ENCODE measurements at regions not wholly inside any gene's neighbourhood (a gene's known extent, or its start where the extent isn't known, plus 50 kb on each side); places are given as distances from the start of the nearest gene placed in this dataset.

GRCh38 chr1:72780212-72780611 lies 497.9 kb upstream of the NEGR1 start:
- Histone ChIP-seq H3K27ac (no peak overlapping the region), H3K27me3 (no peaks in the 10 kb centered on the region), H3K36me3 (no peaks in the 10 kb centered on the region), H3K4me3 (no peak overlapping the region), H3K9me3 (no peaks in the 10 kb centered on the region), H3K4me1 (peaks cover 0 to 7% (median 3%) of the 10 kb centered on the region in 4 donors)
- DNase-seq = no peak
- TF ChIP-seq CTCF (IDR thresholded peaks at IDR 0.05) (no peak), EP300 (IDR thresholded peaks at IDR 0.05) (no peak), POLR2AphosphoS5 (IDR thresholded peaks at IDR 0.05) (no peak), POLR2A (IDR thresholded peaks at IDR 0.05) (no peak)
- intact Hi-C loops (cut with DNase I; ENCODE audit: low total_unique reads) = no loop called here
- WGBS, 5 donors = 91 to 100% (median 94%) methylated on average over 1 of the region's 1 CpG

- Histone ChIP-seq H3K36me3 (no peaks in the 10 kb centered on the region), H3K27ac (no peak overlapping the region), H3K9me3 (no peaks in the 10 kb centered on the region), H3K4me1 (peaks cover 0 to 7% (median 3%) of the 10 kb centered on the region in 4 donors), H3K27me3 (no peaks in the 10 kb centered on the region), H3K4me3 (no peak overlapping the region)
- intact Hi-C loops (cut with DNase I; ENCODE audit: low total_unique reads) = no loop called here
- TF ChIP-seq EP300 (IDR thresholded peaks at IDR 0.05) = no peak
- no peak for TF ChIP-seq POLR2AphosphoS5 (IDR thresholded peaks at IDR 0.05)
- no peak for TF ChIP-seq POLR2A (IDR thresholded peaks at IDR 0.05)
- TF ChIP-seq CTCF (IDR thresholded peaks at IDR 0.05) = no peak
- no peak for DNase-seq
These were observed 495.6 kb upstream of the NEGR1 start for GRCh38 chr1:72777918-72778317.

- no peak overlapping the region for H3K27ac ChIP-seq
- no peaks in the 10 kb centered on the region for H3K36me3 ChIP-seq
- H3K27me3 ChIP-seq = no peaks in the 10 kb centered on the region
- peaks cover 0 to 2% (median 0%) of the 10 kb centered on the region in 4 donors for H3K9me3 ChIP-seq
- intact Hi-C loops (cut with DNase I; ENCODE audit: low total_unique reads) = no loop called here
- no peak for DNase-seq
- TF ChIP-seq EP300 (IDR thresholded peaks at IDR 0.05) = no peak
- no peak for TF ChIP-seq POLR2A (IDR thresholded peaks at IDR 0.05)
- TF ChIP-seq POLR2AphosphoS5 (IDR thresholded peaks at IDR 0.05) = no peak
- TF ChIP-seq CTCF (IDR thresholded peaks at IDR 0.05) = no peak
- no peaks in the 10 kb centered on the region for H3K4me1 ChIP-seq
- WGBS, 5 donors = 74 to 82% (median 81%) methylated on average over 2 of the region's 2 CpGs
- H3K4me3 ChIP-seq = no peak overlapping the region
These were observed 481.1 kb upstream of the NEGR1 start for GRCh38 chr1:72763481-72763880.

- H3K4me3 ChIP-seq = no peak overlapping the region
- H3K27ac ChIP-seq = no peak overlapping the region
- no peaks in the 10 kb centered on the region for H3K36me3 ChIP-seq
- WGBS, 5 donors = 64 to 95% (median 76%) methylated on average over 3 of the region's 3 CpGs
- DNase-seq = no peak
- peaks cover 0 to 5% (median under 1%) of the 10 kb centered on the region in 4 donors for H3K9me3 ChIP-seq
- H3K27me3 ChIP-seq = no peaks in the 10 kb centered on the region
- intact Hi-C loops (cut with DNase I; ENCODE audit: low total_unique reads) = no loop called here
- TF ChIP-seq POLR2AphosphoS5 (IDR thresholded peaks at IDR 0.05) (no peak), EP300 (IDR thresholded peaks at IDR 0.05) (no peak), POLR2A (IDR thresholded peaks at IDR 0.05) (no peak), CTCF (IDR thresholded peaks at IDR 0.05) (no peak)
- no peaks in the 10 kb centered on the region for H3K4me1 ChIP-seq
These were observed 477.1 kb upstream of the NEGR1 start for GRCh38 chr1:72759486-72759885.
